ENCODE measurements at regions not wholly inside any gene's neighbourhood (a gene's known extent, or its start where the extent isn't known, plus 50 kb on each side); places are given as distances from the start of the nearest gene placed in this dataset.

- Histone ChIP-seq H4K20me1 (replicated peaks; ENCODE audit: control insufficient read depth, insufficient read depth, low read length) (no peaks in the 10 kb centered on the region), H3K79me2 (ENCODE audit: control insufficient read depth, insufficient read depth, low read length) (no peaks in the 10 kb centered on the region), H3K4me1 (replicated peaks in 1 of 2; ENCODE audit: control insufficient read depth in 2 of 2, insufficient read depth in 2 of 2, low read length in 2 of 2) (no peaks in the 10 kb centered on the region; a peak in 1 of 5 replicates), H3K27me3 (ENCODE audit: control insufficient read depth in 2 of 2, insufficient read depth in 2 of 2, low read length in 2 of 2) (no peaks in the 10 kb centered on the region), H3K9ac (ENCODE audit: insufficient read depth in 1 of 2, low read depth in 2 of 2, low read length in 2 of 2) (no peak overlapping the region), H2AFZ (ENCODE audit: low read depth, low read length) (no peak overlapping the region), H3K27ac (ENCODE audit: extremely low read depth, low read depth, low read length) (no peak overlapping the region), H3K9me1 (ENCODE audit: control insufficient read depth, insufficient read depth, low read length) (no peaks in the 10 kb centered on the region), H3K9me3 (replicated peaks; ENCODE audit: control insufficient read depth, insufficient read depth, low read depth, low read length) (0 out of 2 replicates have a peak, but pooled peaks cover 2% of the 10 kb centered on the region), H3K4me3 (no peak overlapping the region), H3K4me2 (ENCODE audit: insufficient read depth, low read length) (no peak overlapping the region), H3K36me3 (ENCODE audit: control insufficient read depth, insufficient read depth, low read length) (no peaks in the 10 kb centered on the region)
- BruUV-seq (replicated peaks), result no TSS peak
- intact Hi-C loops (cut with micrococcal nuclease), result no loop called here
- in situ Hi-C loops (cut with MboI), result no loop called here
- WGBS (ENCODE audit: insufficient coverage, low coverage, missing lambda C conversion rate), result 11% methylated on average over 6 of the region's 6 CpGs
- FAIRE-seq (no peak), ATAC-seq (no peak), DNase-seq (ENCODE audit: extremely low read depth in 1 of 4, low spot score in 3 of 4) (no peak)
- POLR2A ChIA-PET, result no interaction called here
- CTCF ChIA-PET (ENCODE audit: low intra/inter-chr PET ratio), result no interaction called here
- TF ChIP-seq RBBP5 (IDR thresholded peaks at IDR 0.05; ENCODE audit: borderline replicate concordance, insufficient read depth, low read length, poor library complexity, severe bottlenecking), result no peak
- TF ChIP-seq ETV6 (IDR thresholded peaks at IDR 0.05; ENCODE audit: borderline replicate concordance in 1 of 2, low read depth in 2 of 2, low read length in 1 of 2), result no peak
- TF ChIP-seq ETV6 (CRISPR knock-in tag; IDR thresholded peaks at IDR 0.05; ENCODE audit: borderline replicate concordance), result no peak
- TF ChIP-seq CBFA2T2 (conservative IDR thresholded peaks at IDR 0.05), result no peak
- no peak for TF ChIP-seq TCF3 (CRISPR knock-in tag; IDR thresholded peaks at IDR 0.05)
- no peak for TF ChIP-seq ZBTB12 (CRISPR knock-in tag; IDR thresholded peaks at IDR 0.05)
- TF ChIP-seq SMARCA5 (IDR thresholded peaks at IDR 0.05), result no peak
- TF ChIP-seq C11orf30 (IDR thresholded peaks at IDR 0.05; ENCODE audit: low read depth), result no peak
- TF ChIP-seq GATAD2A (IDR thresholded peaks at IDR 0.05), result no peak
- TF ChIP-seq ZNF184 (CRISPR knock-in tag; IDR thresholded peaks at IDR 0.05), result no peak
- no peak for TF ChIP-seq BRF2 (IDR thresholded peaks at IDR 0.05; ENCODE audit: borderline replicate concordance, insufficient read depth, insufficient read length)
- TF ChIP-seq ZNF655 (CRISPR knock-in tag; IDR thresholded peaks at IDR 0.05), result no peak
- no peak for TF ChIP-seq E2F8 (IDR thresholded peaks at IDR 0.05; ENCODE audit: low read depth, partially characterized antibody)
- no peak for TF ChIP-seq YY1 (IDR thresholded peaks at IDR 0.05; ENCODE audit: borderline replicate concordance in 1 of 3, control insufficient read depth in 1 of 3, extremely low read depth in 1 of 3, insufficient read depth in 3 of 3, insufficient read length in 1 of 3, insufficient replicate concordance in 2 of 3, low read depth in 1 of 3, low read length in 2 of 3)
- TF ChIP-seq BDP1 (IDR thresholded peaks at IDR 0.05; ENCODE audit: insufficient read depth, insufficient read length), result no peak
- no peak for TF ChIP-seq SRSF1 (IDR thresholded peaks at IDR 0.05; ENCODE audit: low read depth, low read length)
These were observed 63.3 kb upstream of the GAB1 start for GRCh38 chr4:143273160-143273917.
